H1 (cell line): ENCODE measurements at regions not wholly inside any gene's neighbourhood (a gene's known extent, or its start where the extent isn't known, plus 50 kb on each side); places are given as distances from the start of the nearest gene placed in this dataset.

Source experiments
- CTCF ChIA-PET: fragments of 300-600 bp; sonication (Branson Sonifier 250); formaldehyde crosslinking; loops from one replicate; lab custom pipeline; 2021; ENCODE audit not compliant: partially characterized antibody; lab: Charles Lee
- POLR2A ChIA-PET: fragments of 300-600 bp; sonication (Branson Sonifier 250); formaldehyde crosslinking; loops from one replicate; lab custom pipeline; 2021; ENCODE audit warnings: inconsistent platforms; ENCODE audit not compliant: partially characterized antibody; lab: Charles Lee
- DNase-seq, 2 experiments: peaks; one replicate each; pipeline versions ENCODE4 v3.0.0 to v3.0.0-alpha.2; 2010 to 2022; ENCODE audit warnings: low spot score in 2 of 2, low read depth in 1 of 2, mixed read lengths in 1 of 2
- FAIRE-seq: peaks from 2 replicates; lab custom pipeline; 2011; peaks lifted over from hg19 to GRCh38; lab: Jason Lieb, UNC
- H2AFZ ChIP-seq: 2 replicates; pipeline ENCODE4 v1.8.1; 2012; ENCODE audit warnings: low read length, inconsistent platforms
- H2AK5ac ChIP-seq: 2 replicates; pipeline ENCODE4 v1.6.1; 2013; ENCODE audit warnings: low read depth, low read length
- H2BK120ac ChIP-seq: replicated peaks from 2 replicates; pipeline ENCODE3; 2013; ENCODE audit warnings: low read depth, low read length, inconsistent platforms
- H2BK12ac ChIP-seq: 2 replicates; pipeline ENCODE4 v1.6.1; 2013; ENCODE audit warnings: low read depth, low read length
- H2BK15ac ChIP-seq: 2 replicates; pipeline ENCODE4 v1.6.1; 2013; ENCODE audit warnings: low read length
- H2BK20ac ChIP-seq: 2 replicates; pipeline ENCODE4 v1.6.1; 2013; ENCODE audit warnings: low read length
- H2BK5ac ChIP-seq: 2 replicates; pipeline ENCODE4 v1.6.1; 2013; ENCODE audit warnings: low read depth, low read length
- H3K14ac ChIP-seq: 2 replicates; pipeline ENCODE4 v1.6.1; 2013; ENCODE audit warnings: inconsistent platforms; ENCODE audit not compliant: insufficient read length
- H3K18ac ChIP-seq: 2 replicates; pipeline ENCODE4 v1.6.1; 2013; ENCODE audit warnings: low read length; ENCODE audit errors: extremely low read depth
- H3K23ac ChIP-seq: 2 replicates; pipeline ENCODE4 v1.6.1; 2013; ENCODE audit warnings: inconsistent platforms; ENCODE audit not compliant: insufficient read length
- H3K23me2 ChIP-seq: 2 replicates; pipeline ENCODE4 v1.6.1; 2013; ENCODE audit warnings: low read depth, low read length
- H3K27ac ChIP-seq: 2 replicates; pipeline ENCODE4 v1.6.1; 2011; ENCODE audit warnings: low read depth, low read length, inconsistent platforms
- H3K27me3 ChIP-seq, 4 experiments: replicated peaks in 1 of 4; 1 replicate in 1 of 4; 2 replicates in 3 of 4; pipeline versions ENCODE4 v1.6.1 to v1.8.1; 2011 to 2013; ENCODE audit warnings: low read length in 3 of 4, mild to moderate bottlenecking in 3 of 4, inconsistent platforms in 2 of 4, mixed read lengths in 2 of 4, moderate library complexity in 1 of 4; ENCODE audit not compliant: control insufficient read depth in 3 of 4, insufficient read depth in 3 of 4; ENCODE audit errors: extremely low read depth in 1 of 4
- H3K36me3 ChIP-seq, 4 experiments: 2 replicates each; pipeline versions ENCODE4 v1.6.1 to v1.8.1; 2011 to 2013; ENCODE audit warnings: mild to moderate bottlenecking in 4 of 4, low read length in 3 of 4, moderate library complexity in 2 of 4, control low read depth in 1 of 4, inconsistent platforms in 1 of 4; ENCODE audit not compliant: insufficient read depth in 4 of 4, control insufficient read depth in 2 of 4
- H3K4ac ChIP-seq: replicated peaks from 2 replicates; pipeline ENCODE3; 2013; ENCODE audit warnings: low read length, low read depth, mixed read lengths, inconsistent platforms; ENCODE audit not compliant: insufficient read length
- H3K4me1 ChIP-seq, 4 experiments: replicated peaks in 1 of 4; 1 replicate in 1 of 4; 2 replicates in 3 of 4; pipeline versions ENCODE4 v1.6.1 to v1.8.1; 2011 to 2013; ENCODE audit warnings: low read length in 3 of 4, inconsistent platforms in 2 of 4, mixed read lengths in 1 of 4; ENCODE audit not compliant: insufficient read depth in 4 of 4, control insufficient read depth in 3 of 4
- H3K4me2 ChIP-seq, 2 experiments: 2 replicates each; pipeline versions ENCODE4 v1.6.1 to v1.8.1; 2011 to 2013; ENCODE audit warnings: low read depth in 2 of 2, low read length in 2 of 2, control low read depth in 1 of 2, inconsistent platforms in 1 of 2, mild to moderate bottlenecking in 1 of 2; ENCODE audit not compliant: insufficient read depth in 1 of 2
- H3K4me3 ChIP-seq, 4 experiments: fragments of 200-600, 300-600 bp in 1 of 4; sonication (generic), shearing (Covaris generic), sonication (Bioruptor Twin) in 1 of 4; 2 replicates each; pipeline versions ENCODE4 v1.5.1 to v1.8.1; 2011 to 2016; ENCODE audit warnings: low read length in 4 of 4, low read depth in 3 of 4, control low read depth in 2 of 4, inconsistent platforms in 2 of 4, mild to moderate bottlenecking in 2 of 4, mixed read lengths in 1 of 4, moderate library complexity in 1 of 4; ENCODE audit not compliant: insufficient read depth in 2 of 4; ENCODE audit errors: extremely low read depth in 1 of 4
- H3K56ac ChIP-seq: replicated peaks from 2 replicates; pipeline ENCODE3; 2013; ENCODE audit warnings: low read depth, mild to moderate bottlenecking, mixed read lengths, low read length, inconsistent platforms; ENCODE audit not compliant: insufficient read length
- H3K79me1 ChIP-seq: 2 replicates; pipeline ENCODE4 v1.6.1; 2013; ENCODE audit warnings: low read depth, low read length, control low read depth
- H3K79me2 ChIP-seq, 2 experiments: 2 replicates each; pipeline versions ENCODE4 v1.6.1 to v1.8.1; 2012 to 2013; ENCODE audit warnings: low read length in 2 of 2, mild to moderate bottlenecking in 2 of 2, inconsistent platforms in 1 of 2; ENCODE audit not compliant: insufficient read depth in 2 of 2, control insufficient read depth in 1 of 2
- H3K9ac ChIP-seq, 4 experiments: replicated peaks in 1 of 4; 1 replicate in 1 of 4; 2 replicates in 3 of 4; pipeline versions ENCODE4 v1.6.1 to v1.8.1; 2011 to 2013; ENCODE audit warnings: low read depth in 3 of 4, low read length in 3 of 4, control low read depth in 2 of 4, mild to moderate bottlenecking in 2 of 4, moderate library complexity in 2 of 4, inconsistent platforms in 1 of 4; ENCODE audit errors: extremely low read depth in 1 of 4
- H3K9me3 ChIP-seq, 2 experiments: 2 replicates each; pipeline versions ENCODE4 v1.6.1 to v1.8.1; 2012 to 2013; ENCODE audit warnings: mild to moderate bottlenecking in 2 of 2, moderate library complexity in 2 of 2, control low read depth in 1 of 2, inconsistent platforms in 1 of 2, low read depth in 1 of 2, low read length in 1 of 2, mixed read lengths in 1 of 2; ENCODE audit not compliant: insufficient read depth in 2 of 2
- H4K20me1 ChIP-seq, 2 experiments: replicated peaks in 1 of 2; 2 replicates each; pipeline versions ENCODE3 to v1.8.1; 2011 to 2013; ENCODE audit warnings: inconsistent platforms in 2 of 2, low read length in 2 of 2, mild to moderate bottlenecking in 1 of 2; ENCODE audit not compliant: insufficient read depth in 2 of 2, control insufficient read depth in 1 of 2
- H4K5ac ChIP-seq: 2 replicates; pipeline ENCODE4 v1.6.1; 2013; ENCODE audit warnings: low read length, low read depth, mixed read lengths, inconsistent platforms; ENCODE audit not compliant: insufficient read length
- H4K8ac ChIP-seq: 2 replicates; pipeline ENCODE4 v1.8.0; 2013; ENCODE audit warnings: mild to moderate bottlenecking, moderate library complexity, low read length, inconsistent platforms; ENCODE audit not compliant: insufficient read depth; ENCODE audit errors: extremely low read depth
- H4K91ac ChIP-seq: replicated peaks from 2 replicates; pipeline ENCODE3; 2013; ENCODE audit warnings: low read length, mixed read lengths, inconsistent platforms; ENCODE audit not compliant: insufficient read length
- CBX5 ChIP-seq: fragments of 300-800, 300-1000 bp; sonication (generic); IDR thresholded peaks from 2 replicates; pipeline ENCODE4 v1.7.1; 2016; ENCODE audit warnings: antibody characterized with exemption, low read length, low read depth
- CHD2 ChIP-seq: IDR thresholded peaks from 2 replicates; pipeline ENCODE4 v1.6.1; 2012; ENCODE audit warnings: low read length, improper control_type of control experiment
- EGR1 ChIP-seq: IDR thresholded peaks from 2 replicates; pipeline ENCODE4 v1.6.1; 2011; ENCODE audit warnings: low read depth, low read length, borderline replicate concordance
- KDM5A ChIP-seq: fragments of 200-600 bp; IDR thresholded peaks from 2 replicates; pipeline ENCODE4 v1.7.1; 2012; ENCODE audit warnings: mild to moderate bottlenecking, low read length, inconsistent platforms, mixed read lengths
- WGBS, 2 experiments: shearing (Covaris generic) in 1 of 2; methylation state at CpG; one replicate each; pipeline versions ENCODE4 v1.1.6 to v1.1.7; 2013 to 2015; ENCODE audit warnings: low lambda C conversion rate in 2 of 2, mixed read lengths in 2 of 2, inconsistent platforms in 1 of 2, low coverage in 1 of 2, missing lambda C conversion rate in 1 of 2; ENCODE audit not compliant: insufficient replicate concordance in 2 of 2, insufficient coverage in 1 of 2, insufficient read length in 1 of 2; ENCODE audit errors: extremely low coverage in 1 of 2, missing lambda C conversion rate in 1 of 2; 5-methylcytosine and 5-hydroxymethylcytosine counted together

- H3K56ac ChIP-seq, result no peak overlapping the region
- TF ChIP-seq EGR1 (no peak), KDM5A (no peak), CBX5 (no peak), CHD2 (no peak)
These were observed 245.0 kb downstream of the TEX29 start for GRCh38 chr13:111565400-111565799.

More at GRCh38 chr13:111565400-111565799, 245.0 kb downstream of the TEX29 start:
- DNase-seq (no peak), FAIRE-seq (no peak)
- no peak overlapping the region for H2AFZ ChIP-seq
- H2AK5ac ChIP-seq, result no peak overlapping the region
- no peaks in the 10 kb centered on the region for H3K36me3 ChIP-seq
- ChIA-PET CTCF (interaction anchor here (1.2 kb wide), 1 partner anchor 60 kb away, joined by 3 read pairs; no protein-coding TSS in a partner anchor), POLR2A (no interaction called here)
- no peak overlapping the region for H2BK12ac ChIP-seq
- H3K23me2 ChIP-seq, result no peaks in the 10 kb centered on the region
- no peak overlapping the region for H3K18ac ChIP-seq
- no peak overlapping the region for H3K14ac ChIP-seq
- 84% methylated on average over 10 of the region's 10 CpGs; no CpG with 5 or more reads in 1 of the 2 experiments for WGBS, 2 experiments
- peaks cover 0 to 2% (median 0%) of the 10 kb centered on the region in 4 experiments; a peak in 1 of 7 replicates for H3K27me3 ChIP-seq
- no peaks in the 10 kb centered on the region for H3K79me1 ChIP-seq
- H2BK15ac ChIP-seq, result no peak overlapping the region
- no peak overlapping the region for H4K8ac ChIP-seq
- H4K5ac ChIP-seq, result no peak overlapping the region
- no peak overlapping the region for H2BK5ac ChIP-seq
- no peak overlapping the region for H2BK20ac ChIP-seq
- no peak overlapping the region for H3K23ac ChIP-seq
- 0 out of 4 replicates have a peak, but pooled peaks cover 0 to 6% of the 10 kb centered on the region in 2 experiments for H3K9me3 ChIP-seq
- H3K4ac ChIP-seq, result no peak overlapping the region
- H3K79me2 ChIP-seq, result no peaks in the 10 kb centered on the region
- no peaks in the 10 kb centered on the region for H4K20me1 ChIP-seq
- no peak overlapping the region for H3K9ac ChIP-seq
- H3K4me1 ChIP-seq, result no peaks in the 10 kb centered on the region
- no peak overlapping the region for H3K4me3 ChIP-seq
- no peak overlapping the region for H4K91ac ChIP-seq
- no peak overlapping the region for H2BK120ac ChIP-seq
- H3K4me2 ChIP-seq, result no peak overlapping the region
- no peak overlapping the region for H3K27ac ChIP-seq
